K562 (cell line): ENCODE measurements at regions not wholly inside any gene's neighbourhood (a gene's known extent, or its start where the extent isn't known, plus 50 kb on each side); places are given as distances from the start of the nearest gene placed in this dataset.
A peak's percentile ranks its signal among the peaks of the same experiment; 100 is the strongest.

ENCODE experiments used
- CHD1 ChIP-seq: fragments of 200-600 bp; sonication (generic); IDR thresholded peaks from one replicate; pipeline ENCODE4 v1.6.1; 2012; ENCODE audit warnings: mild to moderate bottlenecking, moderate library complexity, low read length, inconsistent platforms
- CREB3L1 ChIP-seq: fragments of 450-650 bp; IDR thresholded peaks from 2 replicates; pipeline ENCODE4 v1.6.1; 2014; ENCODE audit warnings: low read depth, mild to moderate bottlenecking, moderate library complexity, borderline replicate concordance
- CXXC5 ChIP-seq: fragments of 250-450 bp; sonication (Bioruptor Pico); IDR thresholded peaks from 2 replicates; pipeline ENCODE4 v1.8.0; 2022; ENCODE audit warnings: inconsistent platforms, mild to moderate bottlenecking, moderate library complexity
- GATA2 ChIP-seq: sonication (generic); formaldehyde crosslinking; IDR thresholded peaks from 2 replicates; pipeline ENCODE4 v1.4.0; 2020; ENCODE audit warnings: mild to moderate bottlenecking, missing genetic modification reagents
- HMBOX1 ChIP-seq: sonication (generic); IDR thresholded peaks from 2 replicates; pipeline ENCODE4 v1.6.1; 2016
- IFI16 ChIP-seq: fragments of 250-450 bp; sonication (Bioruptor Pico); IDR thresholded peaks from 2 replicates; pipeline ENCODE4 v2.1.2; 2022; ENCODE audit warnings: mild to moderate bottlenecking, inconsistent platforms
- PYGO2 ChIP-seq: fragments of 450-650 bp; IDR thresholded peaks from 2 replicates; pipeline ENCODE4 v1.6.1; 2016; ENCODE audit warnings: mild to moderate bottlenecking, missing genetic modification characterization, moderate library complexity, missing compliant biosample characterization
- RFX1 ChIP-seq: fragments of 450-650 bp; IDR thresholded peaks from 2 replicates; pipeline ENCODE4 v1.6.1; 2016; ENCODE audit warnings: mild to moderate bottlenecking, moderate library complexity
- RNF2 ChIP-seq: sonication (generic); IDR thresholded peaks from 2 replicates; pipeline ENCODE4 v1.6.1; 2016
- SUPT5H ChIP-seq: fragments of 450-650 bp; IDR thresholded peaks from 2 replicates; pipeline ENCODE4 v1.6.1; 2016
- THAP7 ChIP-seq: fragments of 250-450 bp; sonication (Bioruptor Pico); IDR thresholded peaks from 2 replicates; pipeline ENCODE4 v1.5.0; 2021
- ZHX1 ChIP-seq: fragments of 150-350 bp; conservative IDR thresholded peaks from 2 replicates; pipeline ENCODE4 v1.6.1; 2014; ENCODE audit warnings: low read length
- ZNF232 ChIP-seq: sonication (generic); formaldehyde crosslinking; IDR thresholded peaks from 2 replicates; pipeline ENCODE4 v1.8.0; 2022; ENCODE audit warnings: mild to moderate bottlenecking, missing genetic modification reagents
- TF ChIP-seq, protein P1 (sequence below): fragments of 450-650 bp; conservative IDR thresholded peaks from 2 replicates; pipeline ENCODE4 v1.6.1; 2016; ENCODE audit warnings: missing genetic modification characterization, low read depth, mild to moderate bottlenecking, missing compliant biosample characterization, moderate library complexity

DNA sequence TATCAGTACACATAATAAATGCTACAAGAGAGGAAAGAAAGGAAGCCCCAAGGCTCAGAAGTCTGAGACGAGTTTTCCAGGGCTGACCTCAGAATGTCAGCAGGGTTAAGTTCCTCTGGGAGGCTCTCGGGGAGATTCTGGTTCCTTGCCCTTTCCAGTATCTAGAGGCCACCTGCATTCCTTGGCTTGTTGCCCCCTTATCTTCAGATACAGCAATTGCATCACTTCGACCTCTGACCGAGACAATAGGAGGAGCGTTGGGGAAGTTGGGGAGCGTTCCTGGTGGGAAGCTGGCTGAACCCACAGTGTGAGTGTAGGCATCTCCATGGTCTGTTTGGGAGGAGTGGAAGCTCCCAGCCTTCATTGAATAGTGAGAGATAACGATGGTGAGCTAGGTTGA is 72.0 kb upstream of the MTPN start (continued):
- TF ChIP-seq ZHX1 (no peak), SUPT5H (no peak), ZNF232 (no peak), CHD1 (no peak), CREB3L1 (no peak), THAP7 (CRISPR knock-in tag) (no peak), RFX1 (no peak), RNF2 (no peak), PYGO2 (tag) (no peak), GATA2 (CRISPR knock-in tag) (no peak), HMBOX1 (peak; percentile 23; the same call in 1 of the 2 replicates), IFI16 (CRISPR knock-in tag) (no peak), CXXC5 (CRISPR knock-in tag) (0 out of 2 replicates have a peak, but pooled peaks have one; percentile 25)
- TF ChIP-seq, protein P1, sequence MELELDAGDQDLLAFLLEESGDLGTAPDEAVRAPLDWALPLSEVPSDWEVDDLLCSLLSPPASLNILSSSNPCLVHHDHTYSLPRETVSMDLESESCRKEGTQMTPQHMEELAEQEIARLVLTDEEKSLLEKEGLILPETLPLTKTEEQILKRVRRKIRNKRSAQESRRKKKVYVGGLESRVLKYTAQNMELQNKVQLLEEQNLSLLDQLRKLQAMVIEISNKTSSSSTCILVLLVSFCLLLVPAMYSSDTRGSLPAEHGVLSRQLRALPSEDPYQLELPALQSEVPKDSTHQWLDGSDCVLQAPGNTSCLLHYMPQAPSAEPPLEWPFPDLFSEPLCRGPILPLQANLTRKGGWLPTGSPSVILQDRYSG (tag) = no peak
